GM10266 (cell line): ENCODE measurements at regions not wholly inside any gene's neighbourhood (a gene's known extent, or its start where the extent isn't known, plus 50 kb on each side); places are given as distances from the start of the nearest gene placed in this dataset.

ENCODE experiments used
- DNase-seq: peaks from one replicate; pipeline ENCODE4 v3.0.0; 2012; ENCODE audit errors: extremely low spot score
- CTCF ChIP-seq: IDR thresholded peaks from 2 replicates; pipeline ENCODE4 v1.5.1; 2012; ENCODE audit warnings: mild to moderate bottlenecking, low read depth; ENCODE audit not compliant: control insufficient read depth, insufficient read depth; ENCODE audit errors: missing control alignments

GRCh38 chr9:126556560-126557250 is 57.0 kb upstream of the LMX1B start:
- DNase-seq = no peak
- TF ChIP-seq CTCF = no peak

GRCh38 chr9:126558051-126558665 is 55.6 kb upstream of the LMX1B start:
- peak; percentile 99 for TF ChIP-seq CTCF
- DNase-seq = peak; percentile 81

GRCh38 chr9:126559296-126559695 is 54.4 kb upstream of the LMX1B start:
- no peak for TF ChIP-seq CTCF
- no peak for DNase-seq

GRCh38 chr9:126561582-126561981 is 52.1 kb upstream of the LMX1B start:
- no peak for DNase-seq
- TF ChIP-seq CTCF = no peak

- no peak for DNase-seq
- no peak for TF ChIP-seq CTCF
Observed at GRCh38 chr9:126563556-126563955, 50.2 kb upstream of the LMX1B start.
